SK-N-SH (cell line): ENCODE measurements at regions not wholly inside any gene's neighbourhood (a gene's known extent, or its start where the extent isn't known, plus 50 kb on each side); places are given as distances from the start of the nearest gene placed in this dataset.

Experiments used
- CTCF ChIA-PET: fragments of 300-600, 350-600 bp; formaldehyde crosslinking; extraction: SDS; loops from one replicate; lab custom pipeline; 2021; lab: Yijun Ruan, JAX
- POLR2A ChIA-PET: fragments of 350-600 bp; sonication (Branson Sonifier 250); formaldehyde crosslinking; extraction: SDS; loops from one replicate; lab custom pipeline; 2020; ENCODE audit warnings: antibody characterized with exemption, inconsistent platforms; lab: Yijun Ruan, JAX
- DNase-seq: peaks from one replicate; pipeline ENCODE4 v3.0.0; 2012
- H2AFZ ChIP-seq: fragments of 200-600 bp; sonication (generic); 2 replicates; pipeline ENCODE4 v1.8.1; 2016; ENCODE audit warnings: antibody characterized with exemption, mild to moderate bottlenecking, low read depth
- H3F3A ChIP-seq: fragments of 200-600 bp; sonication (generic); replicated peaks from 2 replicates; pipeline ENCODE3; 2016; ENCODE audit warnings: antibody characterized with exemption, mild to moderate bottlenecking; ENCODE audit not compliant: insufficient read depth
- H3K27ac ChIP-seq, 2 experiments: fragments of 200-500 bp in 1 of 2; fragments of 200-600 bp in 1 of 2; sonication (Bioruptor generic) in 1 of 2; sonication (generic), shearing (Covaris generic) in 1 of 2; 2 replicates each; pipeline versions ENCODE4 v1.5.1 to v1.6.1; 2014 to 2016; ENCODE audit warnings: low read depth in 2 of 2, inconsistent platforms in 1 of 2, low read length in 1 of 2, mild to moderate bottlenecking in 1 of 2, mixed read lengths in 1 of 2
- H3K27me3 ChIP-seq: fragments of 200-600 bp; sonication (generic), shearing (Covaris generic); 2 replicates; pipeline ENCODE4 v1.6.1; 2016; ENCODE audit warnings: mixed run types; ENCODE audit not compliant: insufficient read depth
- H3K36me3 ChIP-seq, 2 experiments: fragments of 200-500 bp in 1 of 2; fragments of 200-600 bp in 1 of 2; sonication (Bioruptor generic) in 1 of 2; sonication (generic) in 1 of 2; replicated peaks in 1 of 2; 2 replicates each; pipeline versions ENCODE3 to v1.5.1; 2014 to 2016; ENCODE audit warnings: low read length in 1 of 2, mild to moderate bottlenecking in 1 of 2; ENCODE audit not compliant: insufficient read depth in 2 of 2, control insufficient read depth in 1 of 2
- H3K4me1 ChIP-seq, 2 experiments: fragments of 200-500 bp in 1 of 2; fragments of 200-600 bp in 1 of 2; sonication (Bioruptor generic) in 1 of 2; sonication (generic), shearing (Covaris generic) in 1 of 2; 2 replicates each; pipeline versions ENCODE4 v1.5.1 to v1.6.1; 2014 to 2016; ENCODE audit warnings: low read depth in 1 of 2, low read length in 1 of 2, mixed run types in 1 of 2; ENCODE audit not compliant: insufficient read depth in 2 of 2, control insufficient read depth in 1 of 2
- H3K4me2 ChIP-seq: fragments of 200-600 bp; sonication (generic), shearing (Covaris generic); 2 replicates; pipeline ENCODE4 v1.6.1; 2017; ENCODE audit warnings: mixed run types
- H3K4me3 ChIP-seq, 2 experiments: fragments of 200-500 bp in 1 of 2; fragments of 200-600 bp in 1 of 2; sonication (Bioruptor generic) in 1 of 2; sonication (generic), shearing (Covaris generic) in 1 of 2; 2 replicates each; pipeline versions ENCODE4 v1.5.1 to v1.8.1; 2014 to 2016; ENCODE audit warnings: low read depth in 2 of 2, inconsistent platforms in 1 of 2, low read length in 1 of 2, mild to moderate bottlenecking in 1 of 2, mixed read lengths in 1 of 2, moderate library complexity in 1 of 2
- H3K79me2 ChIP-seq: fragments of 200-600 bp; sonication (generic); 2 replicates; pipeline ENCODE4 v1.8.1; 2017; ENCODE audit warnings: mild to moderate bottlenecking; ENCODE audit not compliant: insufficient read depth
- H3K9ac ChIP-seq: fragments of 200-600 bp; sonication (generic); 2 replicates; pipeline ENCODE4 v1.6.1; 2017; ENCODE audit warnings: mixed run types
- H3K9me2 ChIP-seq: fragments of 200-600 bp; sonication (generic); 2 replicates; pipeline ENCODE4 v1.6.1; 2017; ENCODE audit warnings: mixed run types
- H3K9me3 ChIP-seq: fragments of 200-600 bp; sonication (generic); 2 replicates; pipeline ENCODE4 v1.6.1; 2017; ENCODE audit warnings: mixed run types, mild to moderate bottlenecking, moderate library complexity
- H4K20me1 ChIP-seq: fragments of 200-600 bp; sonication (generic); 2 replicates; pipeline ENCODE4 v1.6.1; 2017; ENCODE audit warnings: mild to moderate bottlenecking, mixed run types; ENCODE audit not compliant: insufficient read depth
- ELF1 ChIP-seq: IDR thresholded peaks from 2 replicates; pipeline ENCODE4 v1.4.0; 2012
- EZH2phosphoT487 ChIP-seq: fragments of 200-600 bp; sonication (generic); IDR thresholded peaks from 2 replicates; pipeline ENCODE4 v1.6.1; 2017; ENCODE audit warnings: low read depth, mixed run types, mild to moderate bottlenecking, antibody characterized with exemption, moderate library complexity, borderline replicate concordance
- FOXJ3 ChIP-seq: sonication (generic); formaldehyde crosslinking; IDR thresholded peaks from 2 replicates; pipeline ENCODE4 v1.5.1; 2020; ENCODE audit warnings: mild to moderate bottlenecking, missing genetic modification reagents
- GABPA ChIP-seq: IDR thresholded peaks from 2 replicates; pipeline ENCODE4 v1.4.0; 2012; ENCODE audit warnings: low read depth, mild to moderate bottlenecking
- IRF3 ChIP-seq: fragments of 150-350 bp; IDR thresholded peaks from 2 replicates; pipeline ENCODE4 v1.6.1; 2016; ENCODE audit warnings: mild to moderate bottlenecking, low read depth, low read length
- NFIC ChIP-seq: IDR thresholded peaks from 2 replicates; pipeline ENCODE4 v1.4.0; 2012; ENCODE audit warnings: borderline replicate concordance
- NRF1 ChIP-seq: IDR thresholded peaks from 2 replicates; pipeline ENCODE4 v1.6.1; 2012; ENCODE audit warnings: low read depth, mild to moderate bottlenecking, low read length
- RAD21 ChIP-seq: IDR thresholded peaks from 2 replicates; pipeline ENCODE4 v1.6.1; 2012; ENCODE audit warnings: mild to moderate bottlenecking, low read length
- RCOR1 ChIP-seq: fragments of 150-350 bp; IDR thresholded peaks from 2 replicates; pipeline ENCODE4 v1.6.1; 2017; ENCODE audit warnings: antibody characterized with exemption, low read length
- RXRA ChIP-seq: IDR thresholded peaks from 2 replicates; pipeline ENCODE4 v1.4.0; 2012; ENCODE audit warnings: low read depth, mild to moderate bottlenecking, borderline replicate concordance
- SMC3 ChIP-seq: IDR thresholded peaks from 2 replicates; pipeline ENCODE4 v1.6.1; 2012; ENCODE audit warnings: low read depth, low read length, improper control_type of control experiment
- TAF1 ChIP-seq: IDR thresholded peaks from 2 replicates; pipeline ENCODE4 v1.6.1; 2012; ENCODE audit warnings: low read depth, mild to moderate bottlenecking, low read length, moderate library complexity, borderline replicate concordance
- TEAD4 ChIP-seq: IDR thresholded peaks from 2 replicates; pipeline ENCODE4 v1.4.0; 2012; ENCODE audit warnings: mild to moderate bottlenecking, borderline replicate concordance; ENCODE audit not compliant: insufficient read depth
- USF1 ChIP-seq: IDR thresholded peaks from 2 replicates; pipeline ENCODE4 v1.4.0; 2012; ENCODE audit warnings: low read depth, borderline replicate concordance
- YY1 ChIP-seq: IDR thresholded peaks from 2 replicates; pipeline ENCODE4 v1.4.0; 2012; ENCODE audit warnings: low read depth, mild to moderate bottlenecking
- WGBS: methylation state at CpG from one replicate; pipeline ENCODE4 v1.1.6; 2017; ENCODE audit warnings: low lambda C conversion rate; 5-methylcytosine and 5-hydroxymethylcytosine counted together
- TF ChIP-seq, protein P1 (sequence below): IDR thresholded peaks from 2 replicates; pipeline ENCODE4; 2012
- TF ChIP-seq, protein P2 (sequence below): IDR thresholded peaks from 2 replicates; pipeline ENCODE4 v1.4.0; 2012; ENCODE audit warnings: low read depth, borderline replicate concordance

- H3K27ac ChIP-seq, result no peak overlapping the region
- no peaks in the 10 kb centered on the region for H3K9me2 ChIP-seq
- no peaks in the 10 kb centered on the region for H3F3A ChIP-seq
- no peaks in the 10 kb centered on the region; a peak in 1 of 4 replicates for H3K4me1 ChIP-seq
- no peak for DNase-seq
- no peaks in the 10 kb centered on the region for H3K27me3 ChIP-seq
- H3K36me3 ChIP-seq, result no peaks in the 10 kb centered on the region
- H3K9ac ChIP-seq, result no peak overlapping the region
- H2AFZ ChIP-seq, result no peak overlapping the region
- peaks cover 6% of the 10 kb centered on the region; the same call in 1 of the 2 replicates for H3K9me3 ChIP-seq
- no peaks in the 10 kb centered on the region for H4K20me1 ChIP-seq
- H3K4me3 ChIP-seq, result no peak overlapping the region
- TF ChIP-seq ELF1 (no peak), RAD21 (no peak), USF1 (no peak), IRF3 (no peak), SMC3 (no peak), RCOR1 (no peak), YY1 (no peak), NRF1 (no peak), GABPA (no peak), TAF1 (no peak), TEAD4 (no peak)
- TF ChIP-seq, protein P1, sequence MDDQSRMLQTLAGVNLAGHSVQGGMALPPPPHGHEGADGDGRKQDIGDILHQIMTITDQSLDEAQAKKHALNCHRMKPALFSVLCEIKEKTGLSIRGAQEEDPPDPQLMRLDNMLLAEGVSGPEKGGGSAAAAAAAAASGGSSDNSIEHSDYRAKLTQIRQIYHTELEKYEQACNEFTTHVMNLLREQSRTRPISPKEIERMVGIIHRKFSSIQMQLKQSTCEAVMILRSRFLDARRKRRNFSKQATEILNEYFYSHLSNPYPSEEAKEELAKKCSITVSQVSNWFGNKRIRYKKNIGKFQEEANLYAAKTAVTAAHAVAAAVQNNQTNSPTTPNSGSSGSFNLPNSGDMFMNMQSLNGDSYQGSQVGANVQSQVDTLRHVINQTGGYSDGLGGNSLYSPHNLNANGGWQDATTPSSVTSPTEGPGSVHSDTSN, result no peak
- TF ChIP-seq, protein P2, sequence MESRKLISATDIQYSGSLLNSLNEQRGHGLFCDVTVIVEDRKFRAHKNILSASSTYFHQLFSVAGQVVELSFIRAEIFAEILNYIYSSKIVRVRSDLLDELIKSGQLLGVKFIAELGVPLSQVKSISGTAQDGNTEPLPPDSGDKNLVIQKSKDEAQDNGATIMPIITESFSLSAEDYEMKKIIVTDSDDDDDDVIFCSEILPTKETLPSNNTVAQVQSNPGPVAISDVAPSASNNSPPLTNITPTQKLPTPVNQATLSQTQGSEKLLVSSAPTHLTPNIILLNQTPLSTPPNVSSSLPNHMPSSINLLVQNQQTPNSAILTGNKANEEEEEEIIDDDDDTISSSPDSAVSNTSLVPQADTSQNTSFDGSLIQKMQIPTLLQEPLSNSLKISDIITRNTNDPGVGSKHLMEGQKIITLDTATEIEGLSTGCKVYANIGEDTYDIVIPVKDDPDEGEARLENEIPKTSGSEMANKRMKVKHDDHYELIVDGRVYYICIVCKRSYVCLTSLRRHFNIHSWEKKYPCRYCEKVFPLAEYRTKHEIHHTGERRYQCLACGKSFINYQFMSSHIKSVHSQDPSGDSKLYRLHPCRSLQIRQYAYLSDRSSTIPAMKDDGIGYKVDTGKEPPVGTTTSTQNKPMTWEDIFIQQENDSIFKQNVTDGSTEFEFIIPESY, result no peak
- POLR2A ChIA-PET, result no interaction called here
- H3K4me2 ChIP-seq, result no peak overlapping the region
- no peaks in the 10 kb centered on the region for H3K79me2 ChIP-seq
- CTCF ChIA-PET, result no interaction called here
- 38% methylated on average over 2 of the region's 2 CpGs for whole genome bisulfite sequencing
Observed at GRCh38 chr2:14336759-14337382, 295.6 kb upstream of the LRATD1 start.

DNA sequence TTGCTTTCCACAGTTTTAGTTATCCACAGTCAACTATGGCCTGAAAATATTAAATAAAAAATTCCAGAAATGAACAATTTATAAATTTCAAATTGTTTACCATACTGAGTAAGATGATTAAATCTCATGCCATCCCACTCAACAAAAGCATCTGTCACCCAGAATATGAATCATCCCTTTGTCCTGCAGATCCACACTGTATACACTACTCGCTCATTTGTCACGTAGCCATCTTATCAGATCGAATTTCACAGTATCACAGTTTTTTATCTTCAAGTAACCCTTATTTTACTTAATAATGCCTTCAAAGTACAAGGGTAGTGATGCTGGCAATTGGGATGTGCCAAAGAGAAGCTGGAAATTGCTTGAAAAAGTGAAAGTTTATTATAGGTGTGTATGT lies 291.8 kb upstream of the LRATD1 start:
- Histone ChIP-seq H3K4me2 (no peak overlapping the region), H3K27me3 (no peaks in the 10 kb centered on the region), H3K9ac (no peak overlapping the region), H3K9me2 (no peaks in the 10 kb centered on the region), H4K20me1 (no peaks in the 10 kb centered on the region), H3K79me2 (no peaks in the 10 kb centered on the region), H3K4me1 (no peaks in the 10 kb centered on the region; a peak in 1 of 4 replicates), H3K4me3 (no peak overlapping the region), H3F3A (no peaks in the 10 kb centered on the region), H3K36me3 (no peaks in the 10 kb centered on the region), H3K9me3 (peaks cover 6% of the 10 kb centered on the region; the same call in 1 of the 2 replicates), H2AFZ (no peak overlapping the region), H3K27ac (no peak overlapping the region)
- WGBS, result 11% methylated on average over 3 of the region's 3 CpGs
- no peak for TF ChIP-seq NFIC
- no peak for TF ChIP-seq FOXJ3 (CRISPR knock-in tag)
- no peak for TF ChIP-seq RXRA
- no peak for TF ChIP-seq EZH2phosphoT487
- ChIA-PET POLR2A (no interaction called here), CTCF (no interaction called here)
- no peak for DNase-seq
